H1 (cell line): ENCODE measurements at regions not wholly inside any gene's neighbourhood (a gene's known extent, or its start where the extent isn't known, plus 50 kb on each side); places are given as distances from the start of the nearest gene placed in this dataset.

Experiments used
- CHD1 ChIP-seq: IDR thresholded peaks from 2 replicates; pipeline ENCODE4 v1.6.1; 2012; ENCODE audit warnings: low read depth, low read length, improper control_type of control experiment
- POLR2A ChIP-seq, 2 experiments: IDR thresholded peaks; 1 replicate in 1 of 2; 2 replicates in 1 of 2; pipeline ENCODE4 v1.6.1; 2011; ENCODE audit warnings: low read depth in 2 of 2, low read length in 2 of 2, mild to moderate bottlenecking in 2 of 2; ENCODE audit errors: control extremely low read depth in 1 of 2
- POLR2AphosphoS5 ChIP-seq: IDR thresholded peaks from 2 replicates; pipeline ENCODE4 v1.6.1; 2011; ENCODE audit warnings: low read depth, low read length
- SAP30 ChIP-seq: fragments of 300-600 bp; sonication (generic); IDR thresholded peaks from 2 replicates; pipeline ENCODE4 v1.7.1; 2012; ENCODE audit warnings: low read length, moderate library complexity, mild to moderate bottlenecking, inconsistent platforms; ENCODE audit not compliant: insufficient read depth, insufficient replicate concordance
- SIX5 ChIP-seq: IDR thresholded peaks from 2 replicates; pipeline ENCODE4 v1.6.1; 2011; ENCODE audit warnings: mild to moderate bottlenecking, low read depth, low read length
- TBP ChIP-seq: IDR thresholded peaks from 2 replicates; pipeline ENCODE4 v1.6.1; 2011; ENCODE audit warnings: low read depth, low read length, improper control_type of control experiment
- TCF12 ChIP-seq: IDR thresholded peaks from 2 replicates; pipeline ENCODE4 v1.6.1; 2011; ENCODE audit warnings: low read depth, mild to moderate bottlenecking, low read length
- TF ChIP-seq, protein P1 (sequence below): fragments of 300-600 bp; sonication (generic); IDR thresholded peaks from 2 replicates; pipeline ENCODE4 v1.7.1; 2012; ENCODE audit warnings: low read length, moderate library complexity, mild to moderate bottlenecking, inconsistent platforms; ENCODE audit not compliant: insufficient replicate concordance

DNA sequence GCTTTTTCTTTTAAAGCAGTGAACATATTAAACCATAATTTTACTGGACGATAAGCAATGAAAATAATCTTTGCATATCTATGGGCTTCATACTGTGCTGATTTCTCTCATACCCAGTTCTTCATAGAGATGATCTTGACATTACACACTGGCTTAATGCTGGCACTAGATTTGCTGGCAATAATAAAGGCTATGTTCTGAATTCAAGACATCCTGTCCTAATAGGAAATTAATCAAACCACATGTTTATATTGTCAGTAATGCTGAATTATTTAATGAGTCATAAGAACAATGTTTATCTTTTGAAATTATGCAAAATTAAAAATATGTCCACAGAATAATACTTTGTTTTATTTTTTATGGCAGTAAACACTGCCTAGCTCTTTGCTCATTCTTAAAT lies 643.2 kb downstream of the OTOL1 start (continued):
- TF ChIP-seq, protein P1, sequence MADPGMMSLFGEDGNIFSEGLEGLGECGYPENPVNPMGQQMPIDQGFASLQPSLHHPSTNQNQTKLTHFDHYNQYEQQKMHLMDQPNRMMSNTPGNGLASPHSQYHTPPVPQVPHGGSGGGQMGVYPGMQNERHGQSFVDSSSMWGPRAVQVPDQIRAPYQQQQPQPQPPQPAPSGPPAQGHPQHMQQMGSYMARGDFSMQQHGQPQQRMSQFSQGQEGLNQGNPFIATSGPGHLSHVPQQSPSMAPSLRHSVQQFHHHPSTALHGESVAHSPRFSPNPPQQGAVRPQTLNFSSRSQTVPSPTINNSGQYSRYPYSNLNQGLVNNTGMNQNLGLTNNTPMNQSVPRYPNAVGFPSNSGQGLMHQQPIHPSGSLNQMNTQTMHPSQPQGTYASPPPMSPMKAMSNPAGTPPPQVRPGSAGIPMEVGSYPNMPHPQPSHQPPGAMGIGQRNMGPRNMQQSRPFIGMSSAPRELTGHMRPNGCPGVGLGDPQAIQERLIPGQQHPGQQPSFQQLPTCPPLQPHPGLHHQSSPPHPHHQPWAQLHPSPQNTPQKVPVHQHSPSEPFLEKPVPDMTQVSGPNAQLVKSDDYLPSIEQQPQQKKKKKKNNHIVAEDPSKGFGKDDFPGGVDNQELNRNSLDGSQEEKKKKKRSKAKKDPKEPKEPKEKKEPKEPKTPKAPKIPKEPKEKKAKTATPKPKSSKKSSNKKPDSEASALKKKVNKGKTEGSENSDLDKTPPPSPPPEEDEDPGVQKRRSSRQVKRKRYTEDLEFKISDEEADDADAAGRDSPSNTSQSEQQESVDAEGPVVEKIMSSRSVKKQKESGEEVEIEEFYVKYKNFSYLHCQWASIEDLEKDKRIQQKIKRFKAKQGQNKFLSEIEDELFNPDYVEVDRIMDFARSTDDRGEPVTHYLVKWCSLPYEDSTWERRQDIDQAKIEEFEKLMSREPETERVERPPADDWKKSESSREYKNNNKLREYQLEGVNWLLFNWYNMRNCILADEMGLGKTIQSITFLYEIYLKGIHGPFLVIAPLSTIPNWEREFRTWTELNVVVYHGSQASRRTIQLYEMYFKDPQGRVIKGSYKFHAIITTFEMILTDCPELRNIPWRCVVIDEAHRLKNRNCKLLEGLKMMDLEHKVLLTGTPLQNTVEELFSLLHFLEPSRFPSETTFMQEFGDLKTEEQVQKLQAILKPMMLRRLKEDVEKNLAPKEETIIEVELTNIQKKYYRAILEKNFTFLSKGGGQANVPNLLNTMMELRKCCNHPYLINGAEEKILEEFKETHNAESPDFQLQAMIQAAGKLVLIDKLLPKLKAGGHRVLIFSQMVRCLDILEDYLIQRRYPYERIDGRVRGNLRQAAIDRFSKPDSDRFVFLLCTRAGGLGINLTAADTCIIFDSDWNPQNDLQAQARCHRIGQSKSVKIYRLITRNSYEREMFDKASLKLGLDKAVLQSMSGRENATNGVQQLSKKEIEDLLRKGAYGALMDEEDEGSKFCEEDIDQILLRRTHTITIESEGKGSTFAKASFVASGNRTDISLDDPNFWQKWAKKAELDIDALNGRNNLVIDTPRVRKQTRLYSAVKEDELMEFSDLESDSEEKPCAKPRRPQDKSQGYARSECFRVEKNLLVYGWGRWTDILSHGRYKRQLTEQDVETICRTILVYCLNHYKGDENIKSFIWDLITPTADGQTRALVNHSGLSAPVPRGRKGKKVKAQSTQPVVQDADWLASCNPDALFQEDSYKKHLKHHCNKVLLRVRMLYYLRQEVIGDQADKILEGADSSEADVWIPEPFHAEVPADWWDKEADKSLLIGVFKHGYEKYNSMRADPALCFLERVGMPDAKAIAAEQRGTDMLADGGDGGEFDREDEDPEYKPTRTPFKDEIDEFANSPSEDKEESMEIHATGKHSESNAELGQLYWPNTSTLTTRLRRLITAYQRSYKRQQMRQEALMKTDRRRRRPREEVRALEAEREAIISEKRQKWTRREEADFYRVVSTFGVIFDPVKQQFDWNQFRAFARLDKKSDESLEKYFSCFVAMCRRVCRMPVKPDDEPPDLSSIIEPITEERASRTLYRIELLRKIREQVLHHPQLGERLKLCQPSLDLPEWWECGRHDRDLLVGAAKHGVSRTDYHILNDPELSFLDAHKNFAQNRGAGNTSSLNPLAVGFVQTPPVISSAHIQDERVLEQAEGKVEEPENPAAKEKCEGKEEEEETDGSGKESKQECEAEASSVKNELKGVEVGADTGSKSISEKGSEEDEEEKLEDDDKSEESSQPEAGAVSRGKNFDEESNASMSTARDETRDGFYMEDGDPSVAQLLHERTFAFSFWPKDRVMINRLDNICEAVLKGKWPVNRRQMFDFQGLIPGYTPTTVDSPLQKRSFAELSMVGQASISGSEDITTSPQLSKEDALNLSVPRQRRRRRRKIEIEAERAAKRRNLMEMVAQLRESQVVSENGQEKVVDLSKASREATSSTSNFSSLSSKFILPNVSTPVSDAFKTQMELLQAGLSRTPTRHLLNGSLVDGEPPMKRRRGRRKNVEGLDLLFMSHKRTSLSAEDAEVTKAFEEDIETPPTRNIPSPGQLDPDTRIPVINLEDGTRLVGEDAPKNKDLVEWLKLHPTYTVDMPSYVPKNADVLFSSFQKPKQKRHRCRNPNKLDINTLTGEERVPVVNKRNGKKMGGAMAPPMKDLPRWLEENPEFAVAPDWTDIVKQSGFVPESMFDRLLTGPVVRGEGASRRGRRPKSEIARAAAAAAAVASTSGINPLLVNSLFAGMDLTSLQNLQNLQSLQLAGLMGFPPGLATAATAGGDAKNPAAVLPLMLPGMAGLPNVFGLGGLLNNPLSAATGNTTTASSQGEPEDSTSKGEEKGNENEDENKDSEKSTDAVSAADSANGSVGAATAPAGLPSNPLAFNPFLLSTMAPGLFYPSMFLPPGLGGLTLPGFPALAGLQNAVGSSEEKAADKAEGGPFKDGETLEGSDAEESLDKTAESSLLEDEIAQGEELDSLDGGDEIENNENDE: no peak
- TF ChIP-seq SIX5 (no peak), CHD1 (no peak), POLR2A (IDR thresholded peaks at IDR 0.05; ENCODE audit: control extremely low read depth in 1 of 2, low read depth in 2 of 2, low read length in 2 of 2) (no peak), SAP30 (no peak), POLR2AphosphoS5 (no peak), TCF12 (no peak), TBP (no peak)
